ENCODE measurements at regions not wholly inside any gene's neighbourhood (a gene's known extent, or its start where the extent isn't known, plus 50 kb on each side); places are given as distances from the start of the nearest gene placed in this dataset.

DNA sequence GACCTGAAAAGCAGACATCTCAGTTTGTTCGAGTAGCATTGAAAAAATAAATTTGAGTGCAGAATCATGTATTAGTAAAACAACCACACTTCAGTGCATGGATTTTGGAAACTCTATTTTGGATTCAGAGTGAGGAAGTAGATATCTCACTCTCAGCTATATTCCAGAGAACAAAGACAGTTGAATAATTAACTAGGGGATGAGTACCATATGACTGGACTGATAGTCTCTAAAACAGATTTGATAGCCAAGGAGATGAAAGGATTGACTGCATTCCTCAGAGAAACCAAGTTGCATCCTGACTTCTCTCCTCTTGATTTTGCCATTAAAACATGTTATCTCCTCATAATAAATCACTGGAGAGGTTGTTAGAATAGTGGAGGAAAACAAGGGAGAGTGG is 268.4 kb upstream of the SP4 start:
- no peak for DNase-seq

DNA sequence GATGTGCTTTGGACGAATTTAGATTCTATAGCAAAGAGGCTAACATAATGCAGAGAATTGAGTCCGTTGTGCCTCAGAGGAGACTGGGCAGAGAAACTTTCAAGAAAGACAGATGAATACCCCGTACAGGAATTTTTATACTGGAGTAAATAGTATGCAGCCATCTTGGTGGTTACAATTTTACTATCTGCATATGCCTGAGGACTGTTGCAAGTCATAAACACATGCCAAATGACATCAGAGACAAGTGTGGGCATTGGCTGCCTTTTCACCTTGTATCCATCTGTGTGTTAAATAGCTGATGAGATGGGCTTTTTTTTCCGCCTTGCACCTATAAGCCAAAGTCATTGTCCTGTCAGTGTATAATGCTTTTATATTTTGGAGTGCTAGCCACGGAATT is 267.5 kb upstream of the SP4 start:
- no peak for DNase-seq

DNA sequence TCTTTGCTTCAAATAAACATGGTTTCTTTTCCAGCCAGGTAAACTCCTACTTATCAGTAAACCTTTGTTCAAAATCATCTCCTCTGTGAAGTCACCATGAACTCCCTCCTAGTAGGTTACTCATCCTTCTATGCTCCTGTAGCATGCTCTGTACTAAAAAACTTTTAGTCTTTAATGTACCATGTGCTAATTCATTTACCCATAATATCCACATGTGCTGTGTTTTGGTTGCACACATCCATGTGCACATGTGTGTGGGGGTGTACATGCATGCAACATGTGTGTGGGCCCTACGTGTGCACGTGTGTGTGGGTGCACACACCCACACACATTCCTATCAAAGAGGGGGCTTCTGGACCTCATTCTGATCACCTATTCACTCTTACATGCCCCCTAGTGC is 259.9 kb upstream of the SP4 start:
- DNase-seq = no peak

DNA sequence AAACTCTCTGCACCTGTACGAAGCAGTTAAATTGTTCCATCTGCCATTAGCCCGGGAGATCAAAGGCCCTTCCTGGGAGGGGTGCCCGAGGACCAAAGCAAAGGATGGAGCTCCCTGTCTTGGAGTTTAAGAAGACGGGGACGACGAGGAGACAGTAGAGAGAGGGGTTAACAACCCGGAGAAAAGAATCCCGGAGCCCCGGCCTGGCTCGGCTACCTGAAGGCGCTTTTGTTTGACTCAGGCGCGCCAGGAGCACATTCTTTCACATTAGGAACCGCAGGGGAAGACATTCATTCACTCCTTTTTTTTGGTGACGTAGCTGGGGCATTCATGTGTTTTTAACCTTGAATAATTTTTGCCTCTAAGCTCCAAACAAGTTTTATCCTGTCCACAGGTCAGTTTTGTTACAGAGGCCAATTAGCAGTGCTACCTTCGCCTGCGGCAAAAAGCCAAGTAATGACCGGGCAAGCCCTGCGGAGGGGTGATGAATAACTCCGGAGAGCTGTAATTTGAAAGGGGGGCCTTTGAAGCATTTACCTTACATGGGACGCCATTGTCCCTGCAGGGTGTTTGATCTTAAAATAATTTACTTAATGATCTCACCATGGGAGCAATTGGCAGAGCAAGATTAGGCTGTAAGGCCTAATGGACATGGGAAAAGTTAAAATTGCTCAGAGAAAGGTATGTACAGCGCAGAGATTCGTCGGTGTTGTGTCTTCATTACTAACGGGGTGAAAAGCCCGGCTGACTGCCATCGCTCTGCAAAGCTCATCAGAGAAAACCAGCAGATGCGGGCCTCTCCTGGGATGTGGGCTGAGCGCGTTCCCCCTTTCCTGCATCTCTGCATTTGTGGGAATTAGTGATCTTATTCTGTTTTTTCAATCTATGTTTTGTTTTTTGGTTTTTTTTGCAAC is 258.0 kb upstream of the SP4 start:
- DNase-seq = no peak

DNA sequence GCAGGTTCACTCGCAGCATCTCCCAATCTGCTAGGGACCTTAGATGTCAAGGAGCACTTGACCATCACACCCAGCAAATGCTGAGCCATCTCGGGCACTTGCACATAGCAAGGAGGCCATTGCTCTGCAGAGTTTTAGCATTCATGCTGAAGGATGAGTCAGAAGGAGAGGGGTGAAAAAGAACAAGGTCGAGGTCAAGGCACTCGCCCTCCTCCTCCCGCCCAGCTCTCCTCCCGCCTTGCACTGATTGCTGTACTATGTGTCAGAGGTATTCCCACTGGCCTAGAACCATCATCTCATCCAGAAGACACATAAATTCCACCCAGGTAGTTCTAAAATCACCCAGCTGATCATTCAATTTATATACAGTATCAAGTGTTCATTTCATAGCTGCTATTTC is 255.1 kb upstream of the SP4 start:
- no peak for DNase-seq

DNA sequence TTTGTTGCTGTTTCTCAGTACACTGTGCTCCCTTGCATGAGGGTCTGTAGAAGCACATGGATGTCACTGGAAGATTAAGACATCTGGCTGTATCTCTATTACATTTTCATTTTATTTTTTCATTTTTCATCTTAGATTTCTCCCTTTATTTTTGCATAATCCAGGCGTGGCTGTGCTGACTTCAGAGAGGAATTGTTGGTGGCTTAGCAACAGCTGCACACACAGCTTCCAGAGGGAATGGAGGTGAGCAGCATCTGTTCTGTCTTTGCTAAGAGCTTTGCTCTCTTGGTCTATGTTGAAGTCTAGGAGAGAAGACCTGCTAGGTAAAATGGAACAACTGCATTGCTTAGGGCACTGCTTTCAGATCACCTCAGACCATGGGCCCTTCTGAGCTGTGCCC is 254.4 kb upstream of the SP4 start:
- no peak for DNase-seq

DNA sequence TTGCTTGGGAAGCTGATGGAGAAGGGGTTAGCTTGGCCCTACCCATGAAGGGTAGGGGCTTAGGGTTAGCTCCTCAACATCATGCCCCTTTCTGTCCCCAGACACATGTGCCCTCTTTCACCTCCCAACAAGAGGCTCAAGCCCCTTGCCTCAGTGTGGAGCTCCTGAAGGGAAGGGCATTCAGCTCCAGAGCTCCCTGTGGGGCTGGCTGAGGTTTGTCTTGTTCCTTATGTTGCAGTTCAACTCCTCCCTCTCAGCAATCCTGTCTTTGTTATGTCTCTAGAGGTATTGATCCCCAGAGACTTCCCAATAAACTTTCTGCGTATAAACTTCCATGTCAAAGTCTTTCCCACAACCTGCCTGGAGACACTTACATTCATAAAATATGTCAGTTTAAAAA is 252.2 kb upstream of the SP4 start:
- no peak for DNase-seq

DNA sequence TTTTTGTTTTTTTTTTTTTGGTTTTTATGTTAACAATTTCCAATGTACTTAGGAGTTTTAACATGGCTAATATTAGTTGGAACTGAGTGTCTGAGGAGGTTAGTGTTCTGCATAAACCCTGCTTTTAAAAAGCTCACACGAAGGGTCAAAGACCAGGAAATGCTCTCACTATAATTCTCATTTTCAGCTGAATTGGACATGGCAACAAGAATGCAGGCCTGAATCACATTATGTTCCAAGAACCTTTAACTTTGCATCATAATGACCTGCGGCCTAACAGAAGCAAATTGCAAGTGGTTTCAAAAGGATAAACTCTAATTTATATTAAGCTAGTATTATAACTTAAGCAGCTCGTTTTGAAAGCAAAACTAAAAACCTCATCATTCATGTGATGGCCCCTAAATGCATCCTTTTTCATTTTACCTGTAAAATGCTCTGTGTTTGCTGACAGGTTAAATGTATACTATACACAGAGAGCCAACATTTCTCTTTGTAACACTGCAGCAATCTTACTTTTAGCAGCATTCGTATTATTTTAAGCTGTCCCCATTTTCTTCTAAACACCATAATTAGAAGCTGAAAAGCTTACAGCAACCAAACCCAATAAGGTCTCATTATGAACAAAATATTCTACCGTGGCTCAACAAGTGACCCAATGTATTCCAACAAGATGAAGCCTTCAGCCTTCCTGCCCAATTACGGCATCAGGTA is 242.8 kb upstream of the SP4 start:
- DNase-seq = no peak

DNA sequence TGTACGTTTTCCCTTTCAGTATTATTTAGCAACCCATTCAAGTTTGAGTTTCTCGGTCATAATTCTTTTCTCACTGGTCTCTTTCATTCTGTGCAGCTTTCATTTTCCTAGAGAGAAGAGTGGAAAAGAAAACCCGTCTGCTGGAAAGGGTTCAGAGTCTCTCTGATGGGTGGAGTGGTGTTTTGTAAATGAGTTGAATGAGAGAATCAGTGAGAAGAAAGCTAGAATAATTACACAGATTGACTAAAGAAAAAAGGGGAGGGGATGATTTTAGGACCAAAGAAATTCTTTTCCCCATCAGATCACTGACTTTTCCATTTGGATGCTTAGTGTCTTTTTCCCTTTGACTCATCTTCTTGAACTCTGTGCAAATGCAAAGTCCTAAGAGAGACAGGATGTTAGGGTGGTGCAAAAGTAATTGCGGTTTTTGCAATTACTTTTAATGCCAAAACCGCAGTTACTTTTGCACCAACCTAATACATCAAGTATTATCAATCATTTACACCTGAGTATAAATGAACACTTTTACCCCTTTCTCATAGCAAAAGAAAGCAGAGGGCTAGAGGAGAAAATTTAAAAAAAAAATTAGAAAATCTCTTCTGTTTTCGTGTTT is 242.1 kb upstream of the SP4 start:
- DNase-seq = no peak

DNA sequence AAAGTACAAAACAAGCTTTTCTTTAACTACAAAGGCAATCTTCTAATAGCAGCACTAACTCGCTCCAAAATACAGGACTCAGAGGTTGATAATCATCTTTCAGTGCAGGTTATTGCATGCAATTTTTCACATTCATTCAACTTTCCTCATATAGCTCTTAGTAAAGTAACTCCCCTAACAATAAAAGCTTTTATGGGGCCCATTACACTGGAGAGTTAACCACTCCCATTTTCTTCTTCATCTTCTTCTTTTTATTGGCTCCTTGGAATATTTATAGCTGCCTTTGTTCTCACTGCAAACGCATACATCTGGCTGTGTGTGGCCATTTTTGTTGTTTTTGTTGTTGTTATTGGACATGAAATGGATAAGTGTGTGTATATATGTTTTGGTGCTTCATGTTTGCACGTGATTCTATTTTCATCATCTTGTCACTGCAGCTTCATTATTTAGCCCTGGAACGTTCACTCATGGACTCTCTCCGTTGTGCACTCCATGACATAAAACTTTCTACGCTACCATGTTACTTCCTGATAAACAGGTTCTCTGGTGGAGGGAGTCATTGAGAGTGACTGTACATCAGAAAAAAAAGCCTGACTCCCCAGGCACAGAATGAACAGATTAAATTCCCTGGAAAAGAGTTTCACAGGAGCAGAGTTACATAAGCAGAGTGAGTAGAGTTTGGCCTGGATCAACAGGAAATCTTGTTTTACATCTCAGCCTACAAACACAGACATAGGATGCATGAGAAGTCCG is 236.4 kb upstream of the SP4 start:
- DNase-seq = no peak

DNA sequence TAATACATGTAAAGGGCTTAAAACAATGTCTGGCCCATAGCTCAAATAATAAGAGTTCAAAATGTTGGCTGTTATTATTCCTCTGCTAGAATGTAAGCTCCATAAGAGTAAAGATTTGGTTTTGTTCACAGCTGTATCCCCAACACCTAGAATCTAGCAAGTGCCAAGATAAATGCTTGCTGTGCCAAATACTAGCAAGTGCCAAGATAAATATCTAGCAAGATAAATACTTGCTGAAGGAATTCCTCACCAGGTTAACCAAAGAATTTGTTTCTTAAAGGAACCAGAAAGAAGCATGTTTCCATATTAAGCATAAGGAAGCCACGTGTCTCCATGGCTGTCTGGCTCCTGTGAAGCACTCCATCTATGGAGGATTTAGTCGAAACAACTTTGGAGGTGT is 235.2 kb upstream of the SP4 start:
- no peak for DNase-seq

DNA sequence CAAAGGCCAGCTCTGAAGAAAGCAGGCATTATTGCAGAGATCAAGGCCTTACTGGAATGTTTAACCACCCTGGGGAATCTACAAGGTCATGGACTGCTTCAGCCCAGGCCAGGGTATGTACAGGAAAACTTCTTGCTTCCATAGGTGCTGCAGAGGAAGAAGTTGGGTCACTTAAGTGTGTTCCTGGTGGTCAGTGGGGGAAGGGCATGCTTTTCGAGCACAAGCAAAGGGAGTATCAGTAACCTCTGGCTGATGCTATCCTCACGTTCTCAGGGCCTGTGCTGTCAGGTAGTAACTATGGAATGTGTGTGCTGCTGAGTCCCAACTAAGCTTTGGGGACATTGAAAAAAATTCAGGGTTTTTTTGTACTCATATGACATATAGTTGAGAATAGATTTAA is 234.0 kb upstream of the SP4 start:
- DNase-seq = no peak

DNA sequence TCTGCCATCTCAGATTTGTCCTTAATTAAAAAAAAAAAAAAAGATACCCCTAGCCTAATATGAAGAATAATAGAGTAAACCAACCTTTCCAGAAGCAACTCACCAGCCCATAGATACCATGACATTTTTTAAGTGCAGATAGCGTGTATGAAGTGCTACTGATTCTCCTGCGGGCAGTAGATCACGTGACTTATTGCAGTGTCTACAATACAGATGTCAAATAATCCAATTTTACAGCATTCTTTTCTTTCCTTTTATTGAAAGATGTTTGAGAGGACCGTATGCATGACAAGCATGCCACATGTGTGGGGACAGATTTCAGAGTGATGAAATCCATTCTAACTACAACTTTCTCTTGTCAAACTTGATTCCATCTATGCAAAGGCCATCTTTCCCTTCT is 232.9 kb upstream of the SP4 start:
- DNase-seq = no peak

DNA sequence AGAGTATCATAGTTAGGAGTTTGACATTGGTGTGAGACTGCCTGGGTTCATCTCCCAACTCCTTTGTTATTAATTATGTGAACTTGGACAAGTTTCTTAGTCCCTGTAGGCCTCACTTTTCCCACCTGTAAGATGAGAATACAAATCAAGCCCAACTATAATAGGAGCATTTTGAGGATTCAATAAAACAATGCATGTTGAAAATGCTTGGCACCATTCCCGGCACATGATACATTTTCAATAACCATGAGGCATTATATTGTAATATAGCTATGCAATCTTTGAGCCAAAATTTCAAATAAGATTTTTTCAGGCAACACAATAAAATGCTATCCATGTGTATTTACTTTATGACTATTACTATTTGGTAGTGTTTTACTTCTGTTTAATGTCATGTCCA is 229.0 kb upstream of the SP4 start:
- no peak for DNase-seq

DNA sequence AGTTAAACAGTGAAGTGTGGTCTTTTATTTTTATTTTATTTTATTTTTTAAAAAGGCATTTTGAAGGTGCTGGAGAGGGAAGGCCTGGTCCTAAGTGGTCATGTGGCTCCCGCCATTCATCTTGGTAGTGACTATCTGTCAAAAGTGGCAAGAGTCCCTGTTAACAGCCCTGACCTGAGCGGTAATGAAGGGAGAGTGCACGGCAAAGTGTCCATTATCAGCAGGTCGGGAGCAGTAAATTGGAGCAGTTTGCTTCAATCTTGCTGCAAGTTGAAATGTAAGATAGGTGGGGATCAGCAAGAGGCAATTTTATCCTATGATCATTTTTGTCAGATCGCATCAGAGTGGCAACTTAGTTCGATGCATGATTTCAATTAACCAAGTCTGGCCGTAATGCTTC is 227.4 kb upstream of the SP4 start:
- DNase-seq = no peak

DNA sequence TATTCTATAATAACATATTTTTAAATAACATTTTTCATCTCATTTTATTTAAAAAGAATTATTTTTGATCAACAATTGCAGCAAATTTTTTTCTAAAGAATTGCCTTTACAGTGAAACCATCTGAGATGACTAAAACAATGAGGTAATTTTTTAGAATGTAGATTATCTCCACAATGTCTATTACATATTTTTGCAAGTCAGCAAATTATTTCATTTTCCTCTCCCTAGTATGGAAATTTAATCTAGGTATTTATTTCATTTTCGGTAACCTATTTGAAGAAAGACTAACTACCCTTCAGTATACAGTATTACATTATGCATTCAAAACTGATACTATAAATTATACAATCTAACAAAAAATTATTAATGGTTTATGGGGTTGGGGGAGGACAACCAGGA is 213.2 kb upstream of the SP4 start:
- DNase-seq = no peak

DNA sequence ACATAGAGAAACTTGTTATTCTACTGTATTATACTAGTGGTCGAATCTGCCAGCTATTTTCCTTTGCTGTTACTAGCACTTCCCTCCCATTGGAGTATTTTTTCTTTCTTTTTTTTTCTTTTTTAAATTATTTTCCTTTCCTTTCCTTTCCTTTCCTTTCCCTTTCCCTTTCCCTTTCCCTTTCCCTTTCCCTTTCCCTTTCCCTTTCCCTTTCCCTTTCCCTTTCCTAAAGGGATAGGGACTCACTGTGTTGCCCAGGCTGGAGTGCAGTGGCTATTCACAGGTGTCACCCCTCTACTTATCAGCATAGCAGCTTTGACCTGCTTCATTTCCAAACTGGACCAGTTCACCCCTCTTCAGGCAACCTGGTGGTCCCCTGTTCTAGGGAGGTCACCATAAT is 212.6 kb upstream of the SP4 start:
- DNase-seq = no peak

DNA sequence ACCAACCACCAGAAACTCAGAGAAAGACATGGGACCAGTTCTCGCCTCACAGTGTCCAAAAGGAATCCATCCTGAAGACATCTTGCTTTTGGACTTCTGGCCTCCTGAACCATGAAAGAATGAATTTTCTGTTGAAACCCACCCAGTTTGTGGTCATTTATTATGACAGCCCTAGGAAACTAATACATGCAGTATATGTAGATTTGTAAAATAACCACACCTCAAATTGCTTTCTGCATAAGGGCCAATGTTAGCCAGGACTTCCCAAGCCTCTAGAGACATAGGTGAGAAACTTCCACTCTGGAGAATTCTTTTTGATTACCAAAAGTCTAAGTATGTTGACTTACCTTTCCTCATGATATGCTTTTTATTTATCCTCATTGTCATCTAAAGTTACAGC is 210.5 kb upstream of the SP4 start:
- DNase-seq = no peak

DNA sequence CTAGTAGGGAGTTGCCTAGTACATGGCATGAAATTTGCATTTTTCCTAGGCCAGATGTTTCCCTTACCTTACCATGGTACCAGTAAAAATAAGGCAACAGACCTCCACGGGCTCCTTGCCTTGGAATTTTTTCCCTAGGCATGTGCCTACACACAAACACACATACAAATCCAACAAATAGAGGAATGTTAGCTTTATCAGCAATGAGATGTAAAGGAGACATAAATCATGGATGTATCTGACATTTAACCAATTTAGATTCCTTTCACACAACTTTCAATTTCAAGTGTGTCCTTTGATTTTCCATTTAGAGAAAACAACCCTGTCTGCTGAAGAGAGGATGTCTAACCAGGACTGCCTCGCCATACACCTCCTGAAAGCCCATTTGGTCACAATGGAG is 209.7 kb upstream of the SP4 start:
- DNase-seq = no peak

DNA sequence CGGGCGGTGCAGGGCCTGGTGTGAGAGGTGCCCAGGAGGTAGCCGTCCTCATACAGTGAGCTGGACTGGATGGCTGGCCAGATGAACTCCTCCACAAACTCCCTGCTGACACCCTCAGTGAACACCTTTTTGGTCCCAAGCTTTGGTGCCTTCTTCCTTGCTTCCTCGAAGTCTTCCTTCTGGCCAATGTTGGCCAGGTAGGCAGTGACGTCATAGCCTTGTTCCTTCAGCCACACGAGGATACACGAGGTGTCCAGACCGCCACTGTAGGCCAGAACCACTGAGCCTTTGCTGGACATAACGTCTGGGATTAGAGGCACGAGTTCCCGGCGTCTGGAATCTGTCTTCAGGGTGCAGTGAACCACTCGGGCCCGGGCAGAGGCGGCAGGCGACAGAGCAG is 206.8 kb upstream of the SP4 start:
- DNase-seq = no peak

DNA sequence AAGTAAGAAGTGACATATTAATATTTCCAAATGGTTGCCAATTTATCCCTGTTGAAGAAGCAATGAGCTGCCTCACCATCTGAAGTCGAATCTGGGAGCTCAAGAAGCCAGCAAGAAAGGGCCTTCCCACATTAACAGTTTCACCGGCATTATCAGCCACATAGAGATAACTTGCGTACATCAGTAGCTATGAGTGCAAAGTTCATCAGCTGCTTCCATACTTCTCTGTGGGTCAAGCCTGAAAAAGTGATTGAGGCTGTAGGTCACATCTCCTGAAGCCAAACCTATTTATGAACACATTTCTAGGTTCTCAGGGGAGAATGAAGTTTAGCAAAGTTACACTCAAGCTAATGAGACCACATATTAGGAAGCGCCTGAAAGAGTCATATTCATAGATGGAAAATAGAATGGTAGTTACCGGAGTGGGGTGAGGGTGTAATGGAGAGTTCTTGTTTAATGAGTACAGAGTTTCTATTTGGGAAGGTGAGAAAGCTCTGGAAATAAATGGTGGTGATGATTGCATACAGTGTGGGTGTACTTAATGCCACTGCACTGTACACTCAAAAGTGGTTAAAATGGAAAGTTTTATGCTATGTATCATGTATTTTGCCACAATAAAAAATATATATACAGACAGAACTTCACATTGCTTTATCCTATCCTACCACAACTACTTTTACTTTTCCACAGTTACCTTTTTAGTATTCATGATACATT is 189.3 kb upstream of the SP4 start:
- DNase-seq = no peak

DNA sequence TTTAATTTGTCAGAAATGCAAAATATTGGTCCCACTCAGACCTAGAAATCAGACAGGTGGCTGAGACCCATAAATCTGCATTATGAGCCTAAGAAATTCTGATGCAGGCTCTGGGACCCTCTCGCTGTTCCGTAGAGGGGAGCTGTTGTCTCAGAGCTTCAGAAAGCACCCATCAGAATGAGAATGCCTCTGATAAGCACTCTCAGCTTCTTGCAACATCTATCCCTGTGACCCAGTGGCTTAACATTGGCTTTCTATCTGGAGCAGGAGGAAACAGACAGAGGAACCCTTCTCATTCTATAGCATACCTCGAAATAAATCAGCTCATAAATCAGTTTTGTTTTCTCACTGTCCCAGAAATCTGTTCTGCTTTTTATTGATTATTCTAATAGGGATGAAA is 184.6 kb upstream of the SP4 start:
- DNase-seq = no peak

Measured in activated CD8-positive, alpha-beta memory T cell treated with anti-CD3 and anti-CD28 coated beads, Interleukin-2, amount 50 U/mL, for 48 hours (primary cell).